ENCODE measurements at regions not wholly inside any gene's neighbourhood (a gene's known extent, or its start where the extent isn't known, plus 50 kb on each side); places are given as distances from the start of the nearest gene placed in this dataset.
"Not testable (repeated sequence)": the region's sequence is repeated elsewhere in the genome, so short reads cannot be mapped to it uniquely, and the experiment has no call there.

GRCh38 chr6:149127212-149127611, 190.3 kb upstream of the TAB2 start:
- DNase-seq (ENCODE audit: low spot score), result no peak
- intact Hi-C loops (cut with DNase I), result no loop called here

GRCh38 chr6:149128489-149129145, 188.9 kb upstream of the TAB2 start:
- intact Hi-C loops (cut with DNase I), result no loop called here
- DNase-seq (ENCODE audit: low spot score), result no peak

DNA sequence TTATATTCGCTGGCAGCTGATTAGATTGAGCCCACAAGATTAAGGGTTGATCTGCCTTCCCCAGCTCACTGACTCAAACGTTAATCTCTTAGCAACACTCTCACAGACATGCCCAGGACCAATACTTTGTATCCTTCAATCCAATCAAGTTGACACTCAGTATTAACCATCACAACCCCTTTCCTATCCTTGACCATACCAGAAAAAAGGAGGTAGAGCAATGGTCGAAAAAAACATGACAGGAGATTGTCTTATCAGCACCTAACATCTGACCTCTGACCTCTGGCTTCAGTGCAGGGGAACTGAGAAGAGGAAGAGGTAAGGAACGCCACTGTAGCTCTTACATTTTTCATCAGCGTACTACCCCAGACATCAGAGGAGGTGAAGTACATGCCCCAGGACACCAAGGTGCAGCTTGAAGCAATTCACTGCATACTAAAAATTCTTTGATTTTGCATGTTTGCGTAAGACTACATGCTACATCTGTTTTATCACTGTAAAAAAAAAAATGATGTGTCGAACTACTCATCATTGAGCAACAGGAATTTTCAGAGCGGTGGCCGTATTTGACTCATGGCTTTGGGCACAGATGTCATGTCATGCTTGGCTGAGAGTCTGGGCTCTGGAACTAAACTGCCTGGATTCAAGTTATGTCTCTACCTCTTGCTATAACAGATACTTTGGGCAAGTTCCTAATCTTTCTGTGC, 188.0 kb upstream of the TAB2 start:
- intact Hi-C loops (cut with DNase I), result no loop called here
- no peak for DNase-seq (ENCODE audit: low spot score)

DNA sequence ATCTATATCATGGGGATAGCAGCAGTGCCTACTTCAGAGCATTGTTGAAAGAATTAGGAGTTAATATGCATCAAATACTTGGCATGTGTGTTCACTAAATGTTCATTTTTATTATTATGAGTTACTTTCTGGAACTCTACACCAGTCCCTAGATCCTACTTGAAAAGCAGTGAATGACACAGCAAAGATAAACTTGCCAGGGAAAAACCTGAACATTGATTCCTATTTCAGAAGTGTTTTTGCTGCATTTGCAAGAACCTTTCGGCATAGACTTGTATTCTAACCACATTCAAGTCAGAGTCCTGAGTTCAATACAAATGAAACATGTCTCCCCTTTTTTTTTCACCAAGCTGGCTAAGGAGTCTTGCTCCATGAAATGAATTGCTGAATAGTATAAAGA, 187.4 kb upstream of the TAB2 start:
- DNase-seq (ENCODE audit: low spot score), result no peak
- intact Hi-C loops (cut with DNase I), result no loop called here

GRCh38 chr6:149130508-149130907, 187.0 kb upstream of the TAB2 start:
- intact Hi-C loops (cut with DNase I), result no loop called here
- no peak for DNase-seq (ENCODE audit: low spot score)

DNA sequence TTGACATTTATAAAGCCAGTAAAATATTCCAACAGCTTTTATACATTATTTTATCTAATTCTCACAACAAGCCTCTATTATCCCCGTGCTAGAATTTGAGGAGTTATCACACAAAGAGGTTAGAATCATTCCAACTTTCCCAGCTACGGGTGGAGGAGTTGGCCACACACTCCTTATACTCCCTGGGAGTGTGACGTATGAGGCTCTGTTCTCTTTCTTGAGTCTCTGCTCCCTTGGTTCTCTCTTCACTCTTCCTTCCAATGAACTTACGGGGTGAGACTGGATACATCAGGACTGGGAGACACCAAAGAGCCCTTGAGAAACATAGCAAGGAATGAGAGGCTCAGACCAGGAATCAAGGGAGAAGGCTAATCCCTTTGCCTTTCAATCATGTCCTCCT, 185.6 kb upstream of the TAB2 start:
- DNase-seq (ENCODE audit: low spot score), result no peak
- intact Hi-C loops (cut with DNase I), result no loop called here

DNA sequence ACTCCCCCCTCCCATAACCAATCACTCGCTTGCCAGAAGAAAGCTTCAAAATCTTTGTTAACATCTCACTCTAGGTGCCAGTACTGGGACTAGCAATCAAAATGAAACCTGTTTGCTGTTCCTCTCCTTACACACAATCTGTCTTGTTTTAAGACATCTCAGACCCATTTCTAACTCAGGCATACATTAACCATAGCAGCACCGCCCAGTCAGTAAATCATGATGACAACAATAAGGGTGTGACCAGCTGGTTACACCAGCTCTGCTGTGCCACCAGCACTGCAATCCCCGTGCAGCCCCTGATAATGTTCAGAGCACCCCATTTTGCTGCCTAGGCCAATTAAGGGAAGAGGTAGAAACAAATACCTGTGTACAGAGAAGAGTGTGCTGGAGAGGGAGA, 185.2 kb upstream of the TAB2 start:
- DNase-seq (ENCODE audit: low spot score), result no peak
- intact Hi-C loops (cut with DNase I), result no loop called here

- DNase-seq (ENCODE audit: low spot score), result no peak
- intact Hi-C loops (cut with DNase I), result no loop called here
Measured at GRCh38 chr6:149134511-149134933, 183.0 kb upstream of the TAB2 start.

GRCh38 chr6:149135809-149136208, 181.7 kb upstream of the TAB2 start:
- DNase-seq (ENCODE audit: low spot score), result no peak
- intact Hi-C loops (cut with DNase I), result no loop called here

DNA sequence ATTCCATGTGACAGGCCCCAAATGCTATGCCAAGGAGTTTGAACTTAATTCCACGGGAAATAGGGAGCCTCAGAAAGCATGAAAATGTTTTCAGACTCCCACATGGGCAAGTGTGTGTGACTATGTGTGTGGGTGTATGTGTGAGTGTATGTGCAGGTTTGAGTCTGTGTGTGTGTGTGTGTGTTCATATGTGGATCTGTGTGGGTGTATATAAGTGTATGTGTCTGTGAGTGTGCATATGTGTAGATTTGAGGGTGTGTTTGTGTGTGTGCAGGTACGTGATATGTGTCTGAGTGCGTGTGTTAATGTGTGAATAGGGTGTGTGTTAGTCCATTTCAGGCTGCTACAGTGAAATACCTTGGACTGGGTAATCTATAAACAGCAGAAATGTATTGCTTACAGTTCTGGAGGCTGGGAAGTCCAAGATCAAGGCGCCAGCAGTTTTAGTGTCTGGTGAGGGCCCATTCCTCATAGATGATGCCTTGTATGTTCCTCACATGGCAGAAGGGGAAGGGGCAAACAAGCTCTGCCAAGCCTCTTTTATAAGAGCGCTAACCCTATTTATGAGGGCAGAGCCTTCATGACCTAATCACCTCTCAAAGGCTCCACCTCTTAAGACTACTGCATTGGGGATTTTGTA, 181.1 kb upstream of the TAB2 start:
- intact Hi-C loops (cut with DNase I), result no loop called here
- DNase-seq (ENCODE audit: low spot score), result no peak

- intact Hi-C loops (cut with DNase I), result no loop called here
- no peak for DNase-seq (ENCODE audit: low spot score)
Measured at GRCh38 chr6:149136913-149137286, 180.6 kb upstream of the TAB2 start.

- intact Hi-C loops (cut with DNase I), result no loop called here
- DNase-seq (ENCODE audit: low spot score), result no peak
Measured at GRCh38 chr6:149137594-149137993, 179.9 kb upstream of the TAB2 start.

DNA sequence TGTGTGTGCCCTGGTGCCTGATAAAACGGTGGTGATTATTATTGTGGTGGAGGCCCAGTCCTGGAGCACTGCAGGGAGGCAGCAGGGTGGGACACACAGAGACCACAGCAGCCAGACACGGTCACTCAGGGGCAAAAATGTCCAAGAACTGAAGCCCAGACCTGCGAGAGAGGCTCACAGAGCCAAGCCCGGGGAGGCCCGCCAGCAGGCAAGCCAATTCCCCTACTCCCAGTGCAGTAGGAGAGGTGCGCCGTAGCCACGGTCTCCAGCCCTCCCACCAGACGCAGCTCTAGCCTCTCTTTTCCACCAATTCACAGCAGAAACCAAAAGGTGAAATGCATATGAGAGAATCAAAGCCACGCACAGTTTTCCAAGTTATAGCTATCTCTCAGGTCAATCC, 179.4 kb upstream of the TAB2 start:
- intact Hi-C loops (cut with DNase I), result no loop called here
- no peak for DNase-seq (ENCODE audit: low spot score)

DNA sequence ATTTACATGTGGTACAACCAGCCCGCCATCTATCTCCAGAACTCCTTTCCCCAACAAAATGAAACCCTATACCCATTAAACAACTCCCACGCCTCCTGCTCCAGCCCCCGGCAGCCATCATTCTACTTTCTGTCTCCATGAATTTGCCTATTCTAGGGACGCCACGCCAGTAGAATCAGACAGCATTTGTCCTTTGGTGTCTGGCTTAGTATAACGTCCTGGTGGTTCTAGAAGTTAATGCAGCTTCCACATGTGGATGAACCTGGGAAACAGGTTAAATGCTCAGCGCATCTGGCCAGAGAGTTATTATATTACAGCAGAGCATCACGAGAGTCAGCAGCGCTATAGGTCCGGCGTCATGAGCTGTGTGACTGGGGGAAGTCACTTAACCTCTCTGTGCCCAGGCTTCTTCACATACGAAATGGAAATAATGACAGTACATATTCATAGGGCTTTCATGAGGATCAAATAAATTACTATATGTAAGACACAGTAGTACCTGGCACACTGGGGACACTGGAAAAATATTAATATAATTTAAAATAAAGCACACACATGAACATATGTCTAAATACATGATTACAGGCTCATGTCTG, 178.7 kb upstream of the TAB2 start:
- intact Hi-C loops (cut with DNase I), result no loop called here
- no peak for DNase-seq (ENCODE audit: low spot score)

- no peak for DNase-seq (ENCODE audit: low spot score)
- intact Hi-C loops (cut with DNase I), result no loop called here
Measured at GRCh38 chr6:149139782-149140136, 177.8 kb upstream of the TAB2 start.

DNA sequence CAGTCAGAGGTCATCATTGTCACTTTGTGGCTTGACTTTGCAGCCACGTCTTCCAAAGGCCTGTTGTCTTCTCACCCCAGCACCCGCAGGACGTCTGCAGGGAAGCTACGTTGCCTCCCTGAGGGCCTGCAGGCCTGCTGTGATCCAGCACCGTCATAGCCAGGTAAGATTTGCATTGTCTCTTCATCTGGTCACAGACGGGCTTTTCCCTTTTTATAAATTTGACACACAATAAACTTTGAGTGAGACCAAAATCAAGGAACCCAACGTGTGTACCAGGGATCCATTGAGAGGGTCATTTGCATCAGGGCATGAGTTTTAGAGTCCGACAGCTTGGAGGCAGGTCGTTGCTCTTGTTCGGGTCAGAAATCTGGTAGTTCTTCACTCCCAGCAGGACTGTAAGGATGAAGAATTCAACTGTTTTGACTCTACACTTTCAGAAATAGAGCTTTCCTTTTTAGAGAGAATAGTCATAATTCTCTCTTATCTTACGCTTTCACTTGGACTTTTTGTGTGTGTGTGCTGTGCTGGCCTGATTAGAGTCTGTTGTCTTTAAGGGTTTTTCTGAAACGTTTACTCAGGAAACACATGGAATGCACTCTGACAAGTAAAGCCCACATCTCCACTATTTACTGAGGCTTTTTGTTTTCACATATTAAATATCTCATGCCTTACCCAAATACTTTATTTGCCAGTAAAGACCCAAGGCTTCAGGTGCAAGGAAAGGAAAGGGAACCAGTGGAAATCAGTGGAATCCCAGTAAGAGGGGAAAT, 177.2 kb upstream of the TAB2 start:
- no peak for DNase-seq (ENCODE audit: low spot score)
- intact Hi-C loops (cut with DNase I), result no loop called here

DNA sequence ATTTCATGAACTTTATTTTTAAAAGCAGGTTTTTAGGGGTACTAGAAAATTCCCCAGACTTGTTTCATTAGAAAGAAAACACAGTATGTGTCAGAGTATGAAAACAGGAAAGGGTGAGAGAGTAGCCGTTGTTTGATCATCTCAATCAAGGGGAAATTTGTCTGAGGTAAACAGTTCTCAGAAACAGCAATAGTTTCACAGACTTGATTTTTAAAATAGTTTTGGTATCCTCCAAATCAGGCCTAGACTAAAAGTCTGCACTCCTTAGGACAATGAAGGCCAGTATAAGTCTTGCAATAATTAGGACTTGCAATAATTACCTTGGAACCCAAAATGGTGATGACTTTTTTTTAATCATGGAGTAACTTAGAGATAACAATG, 176.6 kb upstream of the TAB2 start:
- no peak for DNase-seq (ENCODE audit: low spot score)
- intact Hi-C loops (cut with DNase I), result no loop called here

DNA sequence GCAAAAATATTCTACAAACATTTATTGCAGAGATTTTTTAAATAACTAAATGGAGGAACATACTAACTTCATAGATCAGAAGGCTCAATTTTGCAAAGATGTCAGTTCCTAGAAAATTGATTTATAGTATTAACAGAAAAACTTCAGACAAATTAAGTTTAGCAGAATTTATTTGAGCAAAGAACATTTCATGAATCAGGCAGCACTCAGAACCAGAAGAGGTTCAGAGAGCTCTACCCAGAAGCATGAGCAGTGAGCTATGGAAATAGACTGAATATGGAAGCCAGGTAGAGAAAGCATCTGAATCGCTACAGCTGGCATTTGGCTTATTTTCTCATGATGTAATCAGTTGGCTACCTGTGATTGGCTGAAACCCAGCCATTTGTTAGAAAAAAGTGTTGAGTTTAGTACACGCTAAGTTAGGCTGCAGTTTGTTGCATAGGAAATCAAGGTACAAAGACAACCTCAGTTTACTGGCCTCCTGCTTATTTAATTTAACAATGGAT, 174.5 kb upstream of the TAB2 start:
- DNase-seq (ENCODE audit: low spot score), result no peak
- intact Hi-C loops (cut with DNase I), result no loop called here

- DNase-seq (ENCODE audit: low spot score); intact Hi-C loops (cut with DNase I): not testable (repeated sequence)
Measured at GRCh38 chr6:149145800-149146199, 171.7 kb upstream of the TAB2 start.

GRCh38 chr6:149147195-149147594, 170.3 kb upstream of the TAB2 start:
- no peak for DNase-seq (ENCODE audit: low spot score)
- intact Hi-C loops (cut with DNase I), result no loop called here
